ENCODE measurements at regions not wholly inside any gene's neighbourhood (a gene's known extent, or its start where the extent isn't known, plus 50 kb on each side); places are given as distances from the start of the nearest gene placed in this dataset.
"Not testable (repeated sequence)": the region's sequence is repeated elsewhere in the genome, so short reads cannot be mapped to it uniquely, and the experiment has no call there.

GRCh38 chr9:99478469-99479027 is 256.5 kb downstream of the SEC61B start:
- DNase-seq (ENCODE audit: low spot score): peak; percentile 59

- DNase-seq (ENCODE audit: low spot score): no peak
Measured at GRCh38 chr9:99479929-99480328, 257.8 kb downstream of the SEC61B start.

GRCh38 chr9:99485459-99485858 is 263.4 kb downstream of the SEC61B start:
- DNase-seq (ENCODE audit: low spot score): no peak

GRCh38 chr9:99486684-99487083 is 264.6 kb downstream of the SEC61B start:
- DNase-seq (ENCODE audit: low spot score): no peak

GRCh38 chr9:99488131-99489059 is 266.3 kb downstream of the SEC61B start:
- no peak for DNase-seq (ENCODE audit: low spot score)

- DNase-seq (ENCODE audit: low spot score): no peak
Measured at GRCh38 chr9:99489060-99489413, 267.0 kb downstream of the SEC61B start.

- DNase-seq (ENCODE audit: low spot score): no peak
Measured at GRCh38 chr9:99490729-99491128, 268.6 kb downstream of the SEC61B start.

- no peak for DNase-seq (ENCODE audit: low spot score)
Measured at GRCh38 chr9:99491408-99492158, 269.5 kb downstream of the SEC61B start.

- no peak for DNase-seq (ENCODE audit: low spot score)
Measured at GRCh38 chr9:99497641-99498040, 275.6 kb downstream of the SEC61B start.

- DNase-seq (ENCODE audit: low spot score): not testable (repeated sequence)
Measured at GRCh38 chr9:99498979-99499378, 276.9 kb downstream of the SEC61B start.

GRCh38 chr9:99505936-99506335 is 283.9 kb downstream of the SEC61B start:
- no peak for DNase-seq (ENCODE audit: low spot score)

GRCh38 chr9:99506747-99507348 is 284.8 kb downstream of the SEC61B start:
- DNase-seq (ENCODE audit: low spot score): no peak

- no peak for DNase-seq (ENCODE audit: low spot score)
Measured at GRCh38 chr9:99509065-99509745, 287.1 kb downstream of the SEC61B start.

GRCh38 chr9:99509900-99510535 is 287.9 kb downstream of the SEC61B start:
- peak; percentile 55 for DNase-seq (ENCODE audit: low spot score)

- no peak for DNase-seq (ENCODE audit: low spot score)
Measured at GRCh38 chr9:99511723-99512122, 289.6 kb downstream of the SEC61B start.

GRCh38 chr9:99513441-99514112 is 291.5 kb downstream of the SEC61B start:
- DNase-seq (ENCODE audit: low spot score): no peak

- DNase-seq (ENCODE audit: low spot score): no peak
Measured at GRCh38 chr9:99515093-99515492, 293.0 kb downstream of the SEC61B start.

GRCh38 chr9:99515895-99516656 is 294.0 kb downstream of the SEC61B start:
- DNase-seq (ENCODE audit: low spot score): no peak

GRCh38 chr9:99516657-99517049 is 294.6 kb downstream of the SEC61B start:
- DNase-seq (ENCODE audit: low spot score): no peak

- DNase-seq (ENCODE audit: low spot score): no peak
Measured at GRCh38 chr9:99523838-99524237, 297.8 kb upstream of the NR4A3 start.
